DOHH2 (cell line): ENCODE measurements at regions not wholly inside any gene's neighbourhood (a gene's known extent, or its start where the extent isn't known, plus 50 kb on each side); places are given as distances from the start of the nearest gene placed in this dataset.

Experiments
- H3F3A ChIP-seq: fragments of 200-600 bp; sonication (generic), shearing (Covaris generic); 2 replicates; pipeline ENCODE4 v1.6.0; 2016; ENCODE audit warnings: antibody characterized with exemption, mild to moderate bottlenecking; ENCODE audit not compliant: control insufficient read depth, insufficient read depth
- H3K27ac ChIP-seq: fragments of 200-600 bp; sonication (generic); 2 replicates; pipeline ENCODE4 v1.5.1; 2014; ENCODE audit warnings: low read depth, mild to moderate bottlenecking, low read length, moderate library complexity
- H3K27me3 ChIP-seq: fragments of 200-600 bp; sonication (generic); 2 replicates; pipeline ENCODE4 v1.6.1; 2014; ENCODE audit warnings: mild to moderate bottlenecking, low read length, mixed read lengths; ENCODE audit not compliant: control insufficient read depth
- H3K36me3 ChIP-seq: fragments of 200-600 bp; sonication (generic); 2 replicates; pipeline ENCODE4 v1.6.1; 2014; ENCODE audit warnings: mild to moderate bottlenecking, low read length, moderate library complexity, mixed read lengths; ENCODE audit not compliant: control insufficient read depth
- H3K4me1 ChIP-seq: fragments of 200-600 bp; sonication (generic); 2 replicates; pipeline ENCODE4 v1.6.1; 2014; ENCODE audit warnings: mild to moderate bottlenecking, low read length, mixed read lengths; ENCODE audit not compliant: control insufficient read depth
- H3K4me2 ChIP-seq: fragments of 200-600 bp; sonication (generic); 2 replicates; pipeline ENCODE4 v1.6.0; 2014; ENCODE audit warnings: mild to moderate bottlenecking, low read length, moderate library complexity
- H3K4me3 ChIP-seq: fragments of 200-600 bp; sonication (generic); 2 replicates; pipeline ENCODE4 v1.5.1; 2014; ENCODE audit warnings: mild to moderate bottlenecking, low read length, mixed read lengths
- H3K79me2 ChIP-seq: fragments of 200-600 bp; sonication (generic); 2 replicates; pipeline ENCODE4 v1.6.1; 2014; ENCODE audit warnings: mild to moderate bottlenecking, low read length, mixed read lengths; ENCODE audit not compliant: control insufficient read depth
- H3K9me2 ChIP-seq: fragments of 200-600 bp; sonication (generic); replicated peaks from 2 replicates; pipeline ENCODE4 v1.6.1; 2014; ENCODE audit warnings: mild to moderate bottlenecking, low read length, mixed read lengths; ENCODE audit not compliant: control insufficient read depth
- H3K9me3 ChIP-seq: fragments of 200-600 bp; sonication (generic); 2 replicates; pipeline ENCODE4 v1.6.1; 2014; ENCODE audit warnings: antibody characterized with exemption, low read length, mixed read lengths; ENCODE audit not compliant: control insufficient read depth, insufficient read depth
- H4K20me1 ChIP-seq: fragments of 200-600 bp; sonication (generic); 2 replicates; pipeline ENCODE4 v1.6.0; 2014; ENCODE audit warnings: low read depth, mild to moderate bottlenecking, antibody characterized with exemption, low read length, moderate library complexity; ENCODE audit not compliant: control insufficient read depth, insufficient read depth
- CTCF ChIP-seq: fragments of 200-600 bp; sonication (generic); IDR thresholded peaks from one replicate; pipeline ENCODE4 v1.5.1; 2014; ENCODE audit warnings: antibody characterized with exemption, mild to moderate bottlenecking, low read depth, low read length; ENCODE audit not compliant: poor library complexity, severe bottlenecking
- EZH2phosphoT487 ChIP-seq: fragments of 200-600 bp; sonication (generic); IDR thresholded peaks from 2 replicates; pipeline ENCODE4 v1.6.1; 2017; ENCODE audit warnings: borderline replicate concordance, mild to moderate bottlenecking, antibody characterized with exemption, low read length, moderate library complexity, mixed read lengths

GRCh38 chr9:117528225-117528624, 113.4 kb upstream of the ASTN2 start:
- Histone ChIP-seq H4K20me1 (no peaks in the 10 kb centered on the region), H3K4me3 (no peak overlapping the region), H3F3A (no peaks in the 10 kb centered on the region), H3K79me2 (no peaks in the 10 kb centered on the region), H3K27ac (no peak overlapping the region), H3K4me1 (no peaks in the 10 kb centered on the region), H3K9me3 (no peaks in the 10 kb centered on the region), H3K36me3 (no peaks in the 10 kb centered on the region), H3K9me2 (no peaks in the 10 kb centered on the region), H3K4me2 (no peak overlapping the region), H3K27me3 (peaks cover 27% of the 10 kb centered on the region)
- TF ChIP-seq EZH2phosphoT487 (no peak), CTCF (no peak)

DNA sequence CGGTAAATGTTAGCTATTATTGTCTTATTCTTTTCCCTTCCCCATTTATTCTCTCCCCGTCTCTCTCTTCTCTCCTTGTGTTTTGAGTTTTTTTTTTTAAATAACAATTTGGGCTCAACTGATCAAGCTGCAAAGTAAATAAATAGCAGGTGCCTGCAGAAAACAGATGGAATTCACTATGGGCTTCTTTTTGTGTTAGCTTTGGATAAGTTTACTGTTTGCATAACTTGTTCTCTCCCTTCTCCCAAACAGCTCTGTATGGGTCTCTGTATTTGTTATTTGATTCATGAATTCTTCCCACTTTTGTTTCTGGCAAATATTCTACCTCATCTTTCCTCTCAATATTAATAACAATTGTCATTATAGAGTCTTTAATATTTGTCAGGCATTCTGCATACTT, 111.8 kb upstream of the ASTN2 start:
- H3K9me3 ChIP-seq = no peaks in the 10 kb centered on the region
- H3K4me3 ChIP-seq = no peak overlapping the region
- no peak overlapping the region for H3K27ac ChIP-seq
- H4K20me1 ChIP-seq = no peaks in the 10 kb centered on the region
- no peak overlapping the region for H3K4me2 ChIP-seq
- H3K79me2 ChIP-seq = no peaks in the 10 kb centered on the region
- TF ChIP-seq EZH2phosphoT487 = no peak
- no peak for TF ChIP-seq CTCF
- no peaks in the 10 kb centered on the region for H3K36me3 ChIP-seq
- H3K27me3 ChIP-seq = peaks cover 24% of the 10 kb centered on the region
- no peaks in the 10 kb centered on the region for H3K9me2 ChIP-seq
- no peaks in the 10 kb centered on the region for H3K4me1 ChIP-seq
- H3F3A ChIP-seq = no peaks in the 10 kb centered on the region

- Histone ChIP-seq H3F3A (no peaks in the 10 kb centered on the region), H3K79me2 (no peaks in the 10 kb centered on the region), H3K4me3 (no peak overlapping the region), H3K36me3 (no peaks in the 10 kb centered on the region), H3K4me1 (no peaks in the 10 kb centered on the region), H3K9me2 (no peaks in the 10 kb centered on the region), H3K9me3 (no peaks in the 10 kb centered on the region), H3K27me3 (peaks cover 17% of the 10 kb centered on the region), H3K27ac (no peak overlapping the region), H4K20me1 (no peaks in the 10 kb centered on the region), H3K4me2 (no peak overlapping the region)
- TF ChIP-seq EZH2phosphoT487 = no peak
- no peak for TF ChIP-seq CTCF
Observed at GRCh38 chr9:117523531-117524153, 108.8 kb upstream of the ASTN2 start.
